ENCODE measurements at regions not wholly inside any gene's neighbourhood (a gene's known extent, or its start where the extent isn't known, plus 50 kb on each side); places are given as distances from the start of the nearest gene placed in this dataset.

DNA sequence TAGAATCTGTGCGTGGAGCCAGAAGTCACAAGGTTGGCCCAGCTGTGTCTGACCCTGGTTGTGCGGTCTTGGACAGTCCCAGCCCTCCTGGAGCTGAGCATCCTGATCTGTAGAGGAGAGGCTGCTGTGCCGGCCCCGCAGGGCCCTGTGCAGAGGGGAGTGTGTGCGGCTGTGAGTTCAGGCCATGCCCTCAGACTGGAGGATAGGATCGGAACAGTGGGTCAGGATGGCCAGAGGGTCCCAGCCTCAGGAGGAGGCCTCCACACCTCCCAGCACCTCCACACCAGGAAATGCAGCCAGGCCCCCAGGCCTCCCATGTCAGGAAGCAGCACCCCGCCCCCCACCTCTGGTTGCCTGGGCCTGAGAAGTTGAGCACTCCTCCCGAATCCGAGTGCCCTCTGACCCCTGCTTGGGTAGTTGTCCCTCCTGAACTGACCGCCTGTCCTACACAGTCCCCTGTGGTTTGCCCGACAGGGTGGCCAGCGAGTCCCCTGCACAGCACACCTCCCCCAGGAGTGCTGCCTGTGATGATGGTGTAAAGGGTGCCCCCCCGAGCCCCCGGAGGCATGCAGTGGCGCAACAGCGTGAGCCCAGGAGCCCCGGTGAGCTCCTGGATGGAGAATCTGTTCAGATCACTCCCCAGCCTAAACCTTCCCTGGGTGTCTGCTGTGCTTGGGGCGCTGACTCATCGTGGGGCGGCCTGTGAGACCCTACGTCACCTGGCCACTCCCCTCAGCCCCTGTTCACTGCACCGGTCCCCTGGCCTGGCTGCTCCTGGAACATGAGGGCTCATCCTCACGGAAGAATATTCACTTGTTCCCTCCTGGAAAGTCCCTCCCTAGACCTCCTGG is 285.2 kb downstream of the SEC14L1 start:
- H3K4me3 ChIP-seq (ENCODE audit: low read length), result no peak overlapping the region
- TF ChIP-seq, protein P1, sequence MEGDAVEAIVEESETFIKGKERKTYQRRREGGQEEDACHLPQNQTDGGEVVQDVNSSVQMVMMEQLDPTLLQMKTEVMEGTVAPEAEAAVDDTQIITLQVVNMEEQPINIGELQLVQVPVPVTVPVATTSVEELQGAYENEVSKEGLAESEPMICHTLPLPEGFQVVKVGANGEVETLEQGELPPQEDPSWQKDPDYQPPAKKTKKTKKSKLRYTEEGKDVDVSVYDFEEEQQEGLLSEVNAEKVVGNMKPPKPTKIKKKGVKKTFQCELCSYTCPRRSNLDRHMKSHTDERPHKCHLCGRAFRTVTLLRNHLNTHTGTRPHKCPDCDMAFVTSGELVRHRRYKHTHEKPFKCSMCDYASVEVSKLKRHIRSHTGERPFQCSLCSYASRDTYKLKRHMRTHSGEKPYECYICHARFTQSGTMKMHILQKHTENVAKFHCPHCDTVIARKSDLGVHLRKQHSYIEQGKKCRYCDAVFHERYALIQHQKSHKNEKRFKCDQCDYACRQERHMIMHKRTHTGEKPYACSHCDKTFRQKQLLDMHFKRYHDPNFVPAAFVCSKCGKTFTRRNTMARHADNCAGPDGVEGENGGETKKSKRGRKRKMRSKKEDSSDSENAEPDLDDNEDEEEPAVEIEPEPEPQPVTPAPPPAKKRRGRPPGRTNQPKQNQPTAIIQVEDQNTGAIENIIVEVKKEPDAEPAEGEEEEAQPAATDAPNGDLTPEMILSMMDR (conservative IDR thresholded peaks at IDR 0.05; ENCODE audit: low read depth, low read length), result no peak
- DNase-seq (ENCODE audit: low read depth), result no peak

DNA sequence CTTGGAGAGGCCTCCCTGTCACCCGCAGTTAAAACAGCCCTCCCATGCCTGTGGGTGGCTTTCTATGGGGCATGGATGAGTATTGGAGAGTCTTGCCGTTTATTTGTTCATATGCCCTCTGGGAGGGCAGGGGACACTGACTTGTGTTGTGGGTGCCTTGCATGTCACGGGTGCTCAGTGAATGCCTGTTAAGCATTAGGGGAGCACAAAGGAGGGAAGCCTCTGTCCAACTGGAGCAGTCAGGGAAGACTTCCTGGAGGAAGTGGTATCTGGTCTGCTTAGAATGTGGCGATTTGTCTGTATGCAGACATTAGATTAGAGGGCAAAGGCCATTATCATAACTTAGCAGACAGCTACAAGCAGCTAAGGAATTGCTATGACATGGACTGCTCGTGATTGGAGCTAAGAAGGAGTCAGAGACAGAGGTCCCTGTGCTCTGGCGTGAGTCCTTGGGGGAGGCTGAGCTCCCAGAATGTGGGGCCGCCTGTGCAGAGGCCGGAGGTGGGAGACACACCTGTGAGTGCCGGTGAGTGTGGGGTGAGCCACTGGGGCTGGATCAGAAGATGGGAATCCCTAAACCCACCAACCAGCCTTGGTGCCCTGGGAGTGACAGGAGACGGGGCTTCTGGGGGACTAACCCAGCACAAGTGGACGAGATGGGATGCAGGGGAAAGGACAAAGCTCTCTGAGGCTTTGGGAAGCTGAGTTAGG is 286.1 kb downstream of the SEC14L1 start:
- TF ChIP-seq, protein P1 (conservative IDR thresholded peaks at IDR 0.05; ENCODE audit: low read depth, low read length), result no peak
- no peak for DNase-seq (ENCODE audit: low read depth)
- H3K4me3 ChIP-seq (ENCODE audit: low read length), result no peak overlapping the region

DNA sequence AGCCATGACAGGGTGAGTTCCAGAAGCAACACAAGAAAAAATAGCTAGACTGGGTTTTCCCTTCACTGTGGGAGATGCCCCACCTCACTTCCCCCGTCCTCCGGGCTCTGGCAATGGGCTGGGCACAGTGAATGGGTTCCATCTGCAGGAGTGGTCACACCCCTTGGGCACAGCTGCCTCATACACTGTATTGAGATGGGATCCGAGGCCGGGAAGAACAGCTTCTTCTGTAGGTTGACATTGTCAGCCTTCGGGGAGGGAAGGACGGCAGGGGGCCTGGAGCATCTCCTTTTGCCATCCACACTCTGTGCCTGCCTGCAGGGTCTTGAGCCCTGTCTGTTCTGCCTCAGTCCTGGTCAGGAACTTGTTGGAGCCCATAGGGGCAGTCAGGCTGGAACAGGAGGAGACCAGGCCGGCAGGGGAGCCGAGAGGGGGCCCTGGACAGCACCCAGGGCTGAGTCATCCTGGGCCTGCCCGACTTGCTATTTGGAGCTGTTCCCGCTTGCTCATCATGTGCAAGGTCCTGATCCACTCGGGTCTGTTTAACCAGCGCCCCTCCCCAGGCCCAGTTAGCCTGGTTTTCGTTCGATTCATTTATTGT is 286.7 kb downstream of the SEC14L1 start:
- DNase-seq (ENCODE audit: low read depth), result no peak
- TF ChIP-seq, protein P1 (conservative IDR thresholded peaks at IDR 0.05; ENCODE audit: low read depth, low read length), result no peak
- H3K4me3 ChIP-seq (ENCODE audit: low read length), result no peak overlapping the region

DNA sequence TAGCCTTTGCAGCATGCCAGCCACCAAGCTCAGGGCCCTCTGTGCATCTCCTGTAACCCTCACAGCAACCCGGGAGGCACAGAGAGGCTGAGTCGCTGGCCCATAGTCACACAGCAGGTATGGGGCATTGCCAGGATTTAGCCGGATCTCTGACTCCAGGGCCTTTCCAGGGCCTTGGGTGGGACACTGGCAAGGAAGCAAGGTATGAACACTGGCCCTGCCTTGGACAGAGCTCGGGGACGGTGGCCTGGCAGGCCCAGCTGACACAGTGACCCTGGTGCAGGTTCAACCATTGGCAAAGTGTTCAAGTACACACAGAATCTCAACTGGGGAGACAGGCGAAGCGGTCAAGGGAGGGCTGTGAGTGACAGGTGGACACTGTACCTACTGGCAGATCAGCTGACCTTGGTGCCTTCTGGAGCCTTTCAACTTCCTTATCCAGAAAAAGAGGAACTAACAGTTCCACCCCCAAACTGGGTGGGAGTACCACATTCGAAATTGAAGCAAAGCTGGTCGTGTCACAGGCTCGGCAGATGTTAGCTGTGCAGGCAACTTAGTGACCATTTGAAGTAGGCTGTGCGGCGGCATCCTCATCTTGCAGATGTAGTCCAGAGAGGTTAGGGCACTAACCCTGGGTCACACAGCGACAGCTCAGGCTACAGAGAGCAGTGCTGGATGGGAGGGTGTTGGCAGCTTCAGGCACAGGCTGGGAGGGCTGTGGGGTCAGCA is 287.4 kb downstream of the SEC14L1 start:
- no peak for DNase-seq (ENCODE audit: low read depth)
- no peak overlapping the region for H3K4me3 ChIP-seq (ENCODE audit: low read length)
- TF ChIP-seq, protein P1 (conservative IDR thresholded peaks at IDR 0.05; ENCODE audit: low read depth, low read length), result no peak

DNA sequence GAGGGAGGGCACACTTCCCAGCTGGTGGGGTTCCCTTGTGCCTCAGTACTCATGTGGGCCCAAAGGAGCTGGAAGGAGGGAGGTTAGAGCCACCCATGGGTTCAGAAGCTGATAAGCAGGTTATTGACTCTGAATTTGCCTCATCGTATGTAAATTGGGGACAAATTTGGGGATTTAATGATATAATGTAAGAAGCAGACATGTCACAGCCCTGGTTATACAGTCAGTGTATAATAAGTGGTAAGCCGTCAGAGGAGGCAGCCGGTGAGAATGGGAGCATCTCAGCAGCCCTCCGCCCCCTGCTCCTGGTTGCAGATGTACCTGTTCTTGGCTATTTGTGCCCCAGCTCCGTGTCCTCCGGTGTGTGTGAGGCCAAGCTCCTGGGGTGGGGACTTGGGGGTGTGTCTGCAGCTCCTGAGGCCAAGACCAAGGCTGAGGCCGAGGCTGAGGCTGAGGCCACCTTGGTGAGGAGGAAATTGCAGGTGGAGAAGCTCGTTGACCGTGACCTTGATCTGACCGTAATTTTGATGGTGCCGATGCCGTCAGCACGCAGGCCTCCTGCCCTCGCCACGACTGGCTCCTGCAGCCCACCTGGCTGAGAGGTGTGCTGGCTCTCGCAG is 288.1 kb downstream of the SEC14L1 start:
- no peak for DNase-seq (ENCODE audit: low read depth)
- TF ChIP-seq, protein P1 (conservative IDR thresholded peaks at IDR 0.05; ENCODE audit: low read depth, low read length), result no peak

DNA sequence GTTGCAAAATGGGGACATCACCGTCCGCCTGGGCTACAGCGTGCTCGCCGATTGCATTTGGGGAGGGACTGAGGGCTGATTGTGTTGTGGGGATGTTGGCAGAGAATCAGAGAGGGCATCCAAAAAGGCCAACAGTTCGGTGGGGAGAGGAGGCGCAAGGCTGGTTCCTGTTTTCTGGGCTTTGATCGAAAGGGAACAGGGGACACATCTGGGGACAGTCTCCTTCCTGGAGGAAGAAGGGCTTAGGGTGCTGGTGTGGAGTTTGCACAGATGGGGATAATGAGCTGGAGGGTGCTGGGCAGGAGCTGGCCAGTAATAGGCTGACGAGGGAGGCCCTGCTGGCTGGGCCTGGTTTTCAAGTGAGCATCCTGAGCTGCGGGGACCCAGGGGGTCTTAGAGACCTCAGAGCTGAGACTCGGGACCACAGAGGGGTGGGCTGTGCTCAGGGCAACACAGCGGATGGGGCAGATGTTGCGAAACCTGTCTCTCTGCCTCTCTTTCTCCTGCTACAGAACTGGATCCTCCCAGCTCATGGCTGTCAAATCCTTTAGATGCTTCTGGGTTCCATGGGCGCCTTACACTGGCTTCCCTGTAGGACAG is 288.7 kb downstream of the SEC14L1 start:
- DNase-seq (ENCODE audit: low read depth), result no peak
- TF ChIP-seq, protein P1 (conservative IDR thresholded peaks at IDR 0.05; ENCODE audit: low read depth, low read length), result no peak
- no peak overlapping the region for H3K4me3 ChIP-seq (ENCODE audit: low read length)

More for the DNA sequence above, 288.1 kb downstream of the SEC14L1 start:
- no peak overlapping the region for H3K4me3 ChIP-seq (ENCODE audit: low read length)
